Testis (tissue), 2 donors: ENCODE measurements at regions not wholly inside any gene's neighbourhood (a gene's known extent, or its start where the extent isn't known, plus 50 kb on each side); places are given as distances from the start of the nearest gene placed in this dataset.

Experiments used
- DNase-seq: peaks from one replicate; pipeline ENCODE4 v3.0.0-alpha.2; 2019
- H3K27ac ChIP-seq, 2 donors: fragments of 200-600 bp; sonication (generic); one replicate each; pipeline ENCODE4 v1.5.1; 2019
- H3K27me3 ChIP-seq: fragments of 200-600 bp; sonication (generic); one replicate; pipeline ENCODE4 v1.5.1; 2019
- H3K36me3 ChIP-seq: fragments of 200-600 bp; sonication (generic); one replicate; pipeline ENCODE4 v1.5.1; 2017; ENCODE audit warnings: low read depth; ENCODE audit errors: missing control alignments
- H3K4me1 ChIP-seq: fragments of 200-600 bp; sonication (generic); one replicate; pipeline ENCODE4 v1.5.1; 2019
- H3K4me3 ChIP-seq, 2 donors: fragments of 200-600 bp; sonication (generic); one replicate each; pipeline ENCODE4 v1.5.1; 2017 to 2019
- H3K9me3 ChIP-seq: fragments of 200-600 bp; sonication (generic); one replicate; pipeline ENCODE4 v1.5.1; 2017
- CTCF ChIP-seq, 3 experiments: fragments of 450-650 bp in 2 of 3; fragments of 200-600 bp in 1 of 3; sonication (generic) in 1 of 3; IDR thresholded peaks; one replicate each; pipeline ENCODE4 v1.5.1; 2016 to 2019; ENCODE audit warnings: antibody characterized with exemption in 3 of 3, mild to moderate bottlenecking in 2 of 3, moderate library complexity in 1 of 3
- POLR2A ChIP-seq: fragments of 450-650 bp; IDR thresholded peaks from one replicate; pipeline ENCODE4 v1.6.1; 2017; ENCODE audit warnings: antibody characterized with exemption, mild to moderate bottlenecking, moderate library complexity
- WGBS, 2 donors: methylation state at CpG; one replicate each; pipeline ENCODE4 v1.1.5; 2018; 5-methylcytosine and 5-hydroxymethylcytosine counted together
- intact Hi-C: fragments of 100-400 bp; cut with DNase I; formaldehyde crosslinking; loops from one replicate; pipeline ENCODE4 v1.15.1; 2023; ENCODE audit warnings: low total_unique reads

GRCh38 chr11:70825893-70826540 lies 426.4 kb downstream of the SHANK2 start:
- peak overlapping the region; percentile 5 to 41 for H3K4me3 ChIP-seq
- H3K4me1 ChIP-seq = peaks cover 17% of the 10 kb centered on the region
- intact Hi-C loops = no loop called here
- 13 to 22% methylated on average over 19 to 21 of the region's 21 CpGs for WGBS, 2 donors
- H3K27me3 ChIP-seq = no peaks in the 10 kb centered on the region
- H3K9me3 ChIP-seq = no peaks in the 10 kb centered on the region
- TF ChIP-seq CTCF (IDR thresholded peaks at IDR 0.05) (no peak), POLR2A (no peak)
- DNase-seq = peak; percentile 54
- no peak overlapping the region for H3K27ac ChIP-seq
- H3K36me3 ChIP-seq = no peaks in the 10 kb centered on the region

- intact Hi-C loops = no loop called here
- H3K4me1 ChIP-seq = peaks cover 17% of the 10 kb centered on the region
- no peaks in the 10 kb centered on the region for H3K27me3 ChIP-seq
- peak; percentile 54 for DNase-seq
- H3K36me3 ChIP-seq = no peaks in the 10 kb centered on the region
- WGBS, 2 donors = 2% methylated on average over 24 to 35 of the region's 35 CpGs
- H3K27ac ChIP-seq = no peak overlapping the region
- H3K4me3 ChIP-seq = peak overlapping the region; percentile 5 to 41
- TF ChIP-seq POLR2A (no peak), CTCF (IDR thresholded peaks at IDR 0.05) (no peak)
- H3K9me3 ChIP-seq = no peaks in the 10 kb centered on the region
Observed at GRCh38 chr11:70826541-70827335, 425.6 kb downstream of the SHANK2 start.

- intact Hi-C loops = no loop called here
- Histone ChIP-seq H3K36me3 (no peaks in the 10 kb centered on the region), H3K27ac (no peak overlapping the region), H3K9me3 (no peaks in the 10 kb centered on the region), H3K27me3 (no peaks in the 10 kb centered on the region), H3K4me3 (no peak overlapping the region), H3K4me1 (peaks cover 17% of the 10 kb centered on the region)
- TF ChIP-seq POLR2A = no peak
- DNase-seq = no peak
- WGBS, 2 donors = 70 to 82% methylated on average over 14 to 20 of the region's 20 CpGs
Observed at GRCh38 chr11:70828593-70829082, 423.7 kb downstream of the SHANK2 start.

- WGBS, 2 donors = 81 to 94% methylated on average over 6 to 18 of the region's 18 CpGs
- DNase-seq = no peak
- Histone ChIP-seq H3K27ac (no peak overlapping the region), H3K4me1 (peaks cover 17% of the 10 kb centered on the region), H3K27me3 (no peaks in the 10 kb centered on the region), H3K9me3 (no peaks in the 10 kb centered on the region), H3K4me3 (no peak overlapping the region), H3K36me3 (no peaks in the 10 kb centered on the region)
- intact Hi-C loops = no loop called here
- no peak for TF ChIP-seq CTCF (IDR thresholded peaks at IDR 0.05)
- no peak for TF ChIP-seq POLR2A
Observed at GRCh38 chr11:70829134-70829885, 423.1 kb downstream of the SHANK2 start.

GRCh38 chr11:70829886-70830272 lies 422.5 kb downstream of the SHANK2 start:
- intact Hi-C loops = no loop called here
- Histone ChIP-seq H3K27me3 (no peaks in the 10 kb centered on the region), H3K27ac (no peak overlapping the region), H3K4me3 (no peak overlapping the region), H3K4me1 (peaks cover 17% of the 10 kb centered on the region), H3K9me3 (no peaks in the 10 kb centered on the region), H3K36me3 (no peaks in the 10 kb centered on the region)
- no peak for TF ChIP-seq POLR2A
- no peak for TF ChIP-seq CTCF (IDR thresholded peaks at IDR 0.05)
- WGBS, 2 donors = 81 to 95% methylated on average over 8 to 9 of the region's 9 CpGs
- DNase-seq = no peak
